ENCODE measurements at regions not wholly inside any gene's neighbourhood (a gene's known extent, or its start where the extent isn't known, plus 50 kb on each side); places are given as distances from the start of the nearest gene placed in this dataset.

GRCh38 chr12:124486346-124486963, 81.0 kb downstream of the NCOR2 start:
- TF ChIP-seq EZH2 (optimal IDR thresholded peaks at IDR 0.05; ENCODE audit: low read depth, low read length) (no peak), CTCF (IDR thresholded peaks at IDR 0.05; ENCODE audit: low read length) (no peak), EZH2phosphoT487 (IDR thresholded peaks at IDR 0.05; ENCODE audit: low read length) (no peak)
